ENCODE measurements at regions not wholly inside any gene's neighbourhood (a gene's known extent, or its start where the extent isn't known, plus 50 kb on each side); places are given as distances from the start of the nearest gene placed in this dataset.
A peak's percentile ranks its signal among the peaks of the same experiment; 100 is the strongest.

GRCh38 chr22:48554893-48555572, 1272.6 kb downstream of the BRD1 start:
- TF ChIP-seq JUND (IDR thresholded peaks at IDR 0.05; ENCODE audit: low read depth): no peak
- in situ Hi-C loops (cut with HindIII; ENCODE audit: low pct_unique_long_range_greater_than_20kb, low sequenced_read_pairs): no loop called here
- DNase-seq (ENCODE audit: low read depth in 1 of 2, low spot score in 1 of 2): peak in 1 of 2 experiments; percentile 33

- TF ChIP-seq JUND (IDR thresholded peaks at IDR 0.05; ENCODE audit: low read depth): no peak
- no peak for DNase-seq (ENCODE audit: low read depth in 1 of 2, low spot score in 1 of 2)
- in situ Hi-C loops (cut with HindIII; ENCODE audit: low pct_unique_long_range_greater_than_20kb, low sequenced_read_pairs): no loop called here
These were observed 1273.9 kb downstream of the BRD1 start for GRCh38 chr22:48553694-48554308.

- no peak for TF ChIP-seq JUND (IDR thresholded peaks at IDR 0.05; ENCODE audit: low read depth)
- in situ Hi-C loops (cut with HindIII; ENCODE audit: low pct_unique_long_range_greater_than_20kb, low sequenced_read_pairs): no loop called here
- DNase-seq (ENCODE audit: low read depth in 1 of 2, low spot score in 1 of 2): no peak
These were observed 1274.6 kb downstream of the BRD1 start for GRCh38 chr22:48553119-48553518.

GRCh38 chr22:48551716-48552268, 1275.9 kb downstream of the BRD1 start:
- DNase-seq (ENCODE audit: low read depth in 1 of 2, low spot score in 1 of 2): no peak
- in situ Hi-C loops (cut with HindIII; ENCODE audit: low pct_unique_long_range_greater_than_20kb, low sequenced_read_pairs): no loop called here
- TF ChIP-seq JUND (IDR thresholded peaks at IDR 0.05; ENCODE audit: low read depth): no peak

- no peak for DNase-seq (ENCODE audit: low read depth in 1 of 2, low spot score in 1 of 2)
- in situ Hi-C loops (cut with HindIII; ENCODE audit: low pct_unique_long_range_greater_than_20kb, low sequenced_read_pairs): no loop called here
- no peak for TF ChIP-seq JUND (IDR thresholded peaks at IDR 0.05; ENCODE audit: low read depth)
These were observed 1276.6 kb downstream of the BRD1 start for GRCh38 chr22:48551061-48551460.

GRCh38 chr22:48548391-48548790, 1279.3 kb downstream of the BRD1 start:
- no peak for DNase-seq (ENCODE audit: low read depth in 1 of 2, low spot score in 1 of 2)
- no peak for TF ChIP-seq JUND (IDR thresholded peaks at IDR 0.05; ENCODE audit: low read depth)
- in situ Hi-C loops (cut with HindIII; ENCODE audit: low pct_unique_long_range_greater_than_20kb, low sequenced_read_pairs): no loop called here

- in situ Hi-C loops (cut with HindIII; ENCODE audit: low pct_unique_long_range_greater_than_20kb, low sequenced_read_pairs): no loop called here
- no peak for TF ChIP-seq JUND (IDR thresholded peaks at IDR 0.05; ENCODE audit: low read depth)
- DNase-seq (ENCODE audit: low read depth in 1 of 2, low spot score in 1 of 2): no peak
These were observed 1279.7 kb downstream of the BRD1 start for GRCh38 chr22:48547971-48548370.

GRCh38 chr22:48546653-48547424, 1280.8 kb downstream of the BRD1 start:
- no peak for DNase-seq (ENCODE audit: low read depth in 1 of 2, low spot score in 1 of 2)
- TF ChIP-seq JUND (IDR thresholded peaks at IDR 0.05; ENCODE audit: low read depth): no peak
- in situ Hi-C loops (cut with HindIII; ENCODE audit: low pct_unique_long_range_greater_than_20kb, low sequenced_read_pairs): no loop called here

GRCh38 chr22:48545987-48546386, 1281.7 kb downstream of the BRD1 start:
- in situ Hi-C loops (cut with HindIII; ENCODE audit: low pct_unique_long_range_greater_than_20kb, low sequenced_read_pairs): no loop called here
- TF ChIP-seq JUND (IDR thresholded peaks at IDR 0.05; ENCODE audit: low read depth): no peak

GRCh38 chr22:48541401-48542098, 1286.1 kb downstream of the BRD1 start:
- in situ Hi-C loops (cut with HindIII; ENCODE audit: low pct_unique_long_range_greater_than_20kb, low sequenced_read_pairs): no loop called here
- no peak for DNase-seq (ENCODE audit: low read depth in 1 of 2, low spot score in 1 of 2)
- TF ChIP-seq JUND (IDR thresholded peaks at IDR 0.05; ENCODE audit: low read depth): no peak

More at GRCh38 chr22:48545987-48546386, 1281.7 kb downstream of the BRD1 start:
- no peak for DNase-seq (ENCODE audit: low read depth in 1 of 2, low spot score in 1 of 2)

GRCh38 chr22:48539261-48539660, 1288.4 kb downstream of the BRD1 start:
- in situ Hi-C loops (cut with HindIII; ENCODE audit: low pct_unique_long_range_greater_than_20kb, low sequenced_read_pairs): no loop called here
- no peak for TF ChIP-seq JUND (IDR thresholded peaks at IDR 0.05; ENCODE audit: low read depth)
- DNase-seq (ENCODE audit: low read depth in 1 of 2, low spot score in 1 of 2): no peak

- in situ Hi-C loops (cut with HindIII; ENCODE audit: low pct_unique_long_range_greater_than_20kb, low sequenced_read_pairs): no loop called here
- no peak for DNase-seq (ENCODE audit: low read depth in 1 of 2, low spot score in 1 of 2)
- no peak for TF ChIP-seq JUND (IDR thresholded peaks at IDR 0.05; ENCODE audit: low read depth)
These were observed 1289.3 kb downstream of the BRD1 start for GRCh38 chr22:48538291-48538820.
